NCI-H82 treated with DMSO at 0.1 percent for 48 hours (cell line): ENCODE measurements at regions not wholly inside any gene's neighbourhood (a gene's known extent, or its start where the extent isn't known, plus 50 kb on each side); places are given as distances from the start of the nearest gene placed in this dataset.
"Not testable (repeated sequence)": the region's sequence is repeated elsewhere in the genome, so short reads cannot be mapped to it uniquely, and the experiment has no call there.

Experiments
- DNase-seq: peaks from one replicate; lab custom pipeline; 2025; ENCODE audit not compliant: unreplicated experiment; lab: John Stamatoyannopoulos, UW

- not testable (repeated sequence) for DNase-seq
Measured at GRCh38 chr9:41771693-41772092, 357.5 kb downstream of the CNTNAP3B start.

- not testable (repeated sequence) for DNase-seq
Measured at GRCh38 chr9:41754822-41755221, 374.4 kb downstream of the CNTNAP3B start.

- DNase-seq, result not testable (repeated sequence)
Measured at GRCh38 chr9:41754403-41754802, 374.8 kb downstream of the CNTNAP3B start.

- DNase-seq, result not testable (repeated sequence)
Measured at GRCh38 chr9:41741897-41742296, 387.3 kb downstream of the CNTNAP3B start.

- not testable (repeated sequence) for DNase-seq
Measured at GRCh38 chr9:41741173-41741572, 388.1 kb downstream of the CNTNAP3B start.

GRCh38 chr9:41738681-41739080, 390.5 kb downstream of the CNTNAP3B start:
- DNase-seq, result not testable (repeated sequence)

GRCh38 chr9:41699190-41699589, 430.0 kb downstream of the CNTNAP3B start:
- not testable (repeated sequence) for DNase-seq

- not testable (repeated sequence) for DNase-seq
Measured at GRCh38 chr9:41697080-41697479, 432.1 kb downstream of the CNTNAP3B start.

GRCh38 chr9:41679312-41679711, 449.9 kb downstream of the CNTNAP3B start:
- DNase-seq, result not testable (repeated sequence)

GRCh38 chr9:41663497-41664036, 465.7 kb downstream of the CNTNAP3B start:
- DNase-seq, result not testable (repeated sequence)

- not testable (repeated sequence) for DNase-seq
Measured at GRCh38 chr9:41658706-41659105, 469.6 kb upstream of the ZNG1F start.

GRCh38 chr9:41658116-41658515, 469.0 kb upstream of the ZNG1F start:
- not testable (repeated sequence) for DNase-seq

- DNase-seq, result not testable (repeated sequence)
Measured at GRCh38 chr9:41657141-41657540, 468.0 kb upstream of the ZNG1F start.

GRCh38 chr9:41655071-41655554, 466.0 kb upstream of the ZNG1F start:
- DNase-seq, result not testable (repeated sequence)

- DNase-seq, result not testable (repeated sequence)
Measured at GRCh38 chr9:41654349-41654748, 465.2 kb upstream of the ZNG1F start.

- not testable (repeated sequence) for DNase-seq
Measured at GRCh38 chr9:41653560-41654340, 464.6 kb upstream of the ZNG1F start.

GRCh38 chr9:41652800-41653199, 463.7 kb upstream of the ZNG1F start:
- DNase-seq, result not testable (repeated sequence)

GRCh38 chr9:41652100-41652713, 463.1 kb upstream of the ZNG1F start:
- not testable (repeated sequence) for DNase-seq

- DNase-seq, result not testable (repeated sequence)
Measured at GRCh38 chr9:41650086-41650485, 461.0 kb upstream of the ZNG1F start.

- not testable (repeated sequence) for DNase-seq
Measured at GRCh38 chr9:41648564-41648963, 459.4 kb upstream of the ZNG1F start.

GRCh38 chr9:41646246-41646645, 457.1 kb upstream of the ZNG1F start:
- not testable (repeated sequence) for DNase-seq
